Epithelial cell of esophagus (primary cell): ENCODE measurements at regions not wholly inside any gene's neighbourhood (a gene's known extent, or its start where the extent isn't known, plus 50 kb on each side); places are given as distances from the start of the nearest gene placed in this dataset.

Experiments used
- DNase-seq: peaks from one replicate; pipeline ENCODE4 v3.0.0; 2010; ENCODE audit warnings: low read depth
- H3K4me3 ChIP-seq: 2 replicates; pipeline ENCODE4 v1.5.1; 2011; ENCODE audit warnings: mild to moderate bottlenecking, low read length, control low read depth
- CTCF ChIP-seq: IDR thresholded peaks from 2 replicates; pipeline ENCODE4 v1.5.1; 2011; ENCODE audit warnings: low read depth, mild to moderate bottlenecking, low read length, control low read depth, inconsistent platforms; ENCODE audit not compliant: insufficient read depth; ENCODE audit errors: missing control alignments

- no peak for TF ChIP-seq CTCF
- no peak for DNase-seq
- no peak overlapping the region for H3K4me3 ChIP-seq
These were observed 65.2 kb upstream of the ITPRID1 start for GRCh38 chr7:31448649-31449048.

- DNase-seq = no peak
- no peak overlapping the region for H3K4me3 ChIP-seq
- no peak for TF ChIP-seq CTCF
These were observed 58.0 kb upstream of the ITPRID1 start for GRCh38 chr7:31455844-31456243.

- no peak for DNase-seq
- no peak for TF ChIP-seq CTCF
- H3K4me3 ChIP-seq = no peak overlapping the region
These were observed 57.1 kb upstream of the ITPRID1 start for GRCh38 chr7:31456646-31457368.

GRCh38 chr7:31457551-31457950 lies 56.3 kb upstream of the ITPRID1 start:
- TF ChIP-seq CTCF = no peak
- no peak for DNase-seq
- H3K4me3 ChIP-seq = no peak overlapping the region

GRCh38 chr7:31458203-31458602 lies 55.7 kb upstream of the ITPRID1 start:
- no peak for DNase-seq
- TF ChIP-seq CTCF = no peak

GRCh38 chr7:31462636-31463035 lies 51.3 kb upstream of the ITPRID1 start:
- no peak overlapping the region for H3K4me3 ChIP-seq
- DNase-seq = peak; percentile 70
- TF ChIP-seq CTCF = no peak

More at GRCh38 chr7:31458203-31458602, 55.7 kb upstream of the ITPRID1 start:
- H3K4me3 ChIP-seq = no peak overlapping the region
